Stimulated activated naive CD8-positive, alpha-beta T cell treated with anti-CD3 and anti-CD28 coated beads, Interleukin-15, amount 100 ng/mL, for 72 hours (primary cell): ENCODE measurements at regions not wholly inside any gene's neighbourhood (a gene's known extent, or its start where the extent isn't known, plus 50 kb on each side); places are given as distances from the start of the nearest gene placed in this dataset.

Source experiments
- ATAC-seq: fragments of 150-1000 bp; cut with Tn5 transposase; 2 replicates; pipeline ENCODE4 v1.10.0; 2021; ENCODE audit warnings: mild to moderate bottlenecking, moderate library complexity
- DNase-seq, 2 donors: peaks; one replicate each; pipeline ENCODE4 v3.0.0; 2021 to 2022
- H3K27ac Mint-ChIP-seq, 2 donors: one replicate each; pipeline ENCODE4 v1.8.0; 2022; ENCODE audit warnings: mild to moderate bottlenecking in 2 of 2, mixed read lengths in 2 of 2, moderate library complexity in 2 of 2
- H3K27me3 Mint-ChIP-seq: one replicate; pipeline ENCODE4 v1.8.0; 2022; ENCODE audit warnings: mixed read lengths
- H3K4me1 Mint-ChIP-seq: one replicate; pipeline ENCODE4 v1.8.0; 2022; ENCODE audit warnings: mild to moderate bottlenecking, mixed read lengths
- H3K4me3 Mint-ChIP-seq, 2 donors: one replicate each; pipeline ENCODE4 v1.8.0; 2022; ENCODE audit warnings: mild to moderate bottlenecking in 2 of 2, mixed read lengths in 2 of 2, moderate library complexity in 1 of 2
- H3K9me3 Mint-ChIP-seq, 2 donors: one replicate each; pipeline ENCODE4 v1.8.0; 2022; ENCODE audit warnings: mixed read lengths in 2 of 2

GRCh38 chr12:16681196-16681595 is 75.2 kb upstream of the LMO3 start:
- Mint-ChIP-seq H3K27ac (no peak overlapping the region), H3K27me3 (no peaks in the 10 kb centered on the region), H3K4me3 (no peak overlapping the region), H3K9me3 (peaks cover 0 to 17% of the 10 kb centered on the region in 2 donors), H3K4me1 (no peaks in the 10 kb centered on the region)
- DNase-seq (no peak), ATAC-seq (no peak)

DNA sequence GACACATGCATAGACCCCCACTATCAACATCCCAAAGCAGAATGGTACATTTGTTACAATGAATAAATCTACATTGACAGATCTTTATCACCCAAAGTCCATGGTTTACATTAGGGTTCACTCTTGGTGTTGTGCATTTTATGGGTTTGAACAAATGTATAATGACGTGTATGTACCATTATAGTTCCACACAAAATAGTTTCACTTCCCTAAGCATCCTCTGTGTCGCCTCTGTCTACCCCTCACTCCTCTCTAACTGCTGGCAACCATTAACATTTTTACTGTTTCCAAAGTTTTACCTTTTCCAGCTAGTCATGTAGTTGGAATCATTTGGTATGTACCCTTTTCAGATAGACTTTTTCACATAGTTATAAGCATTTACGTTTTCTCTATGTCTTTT is 69.5 kb upstream of the LMO3 start:
- no peak overlapping the region for H3K27ac Mint-ChIP-seq
- ATAC-seq = no peak

GRCh38 chr12:16674885-16675284 is 68.9 kb upstream of the LMO3 start:
- Mint-ChIP-seq H3K4me1 (no peaks in the 10 kb centered on the region), H3K9me3 (peaks cover 0 to 10% of the 10 kb centered on the region in 2 donors), H3K4me3 (no peak overlapping the region), H3K27ac (no peak overlapping the region), H3K27me3 (no peaks in the 10 kb centered on the region)
- no peak for ATAC-seq
- DNase-seq = no peak

More for the DNA sequence above, 69.5 kb upstream of the LMO3 start:
- no peak overlapping the region for H3K4me3 Mint-ChIP-seq
- no peaks in the 10 kb centered on the region for H3K4me1 Mint-ChIP-seq
- H3K9me3 Mint-ChIP-seq = peaks cover 0 to 10% of the 10 kb centered on the region in 2 donors
- H3K27me3 Mint-ChIP-seq = no peaks in the 10 kb centered on the region
- no peak for DNase-seq

DNA sequence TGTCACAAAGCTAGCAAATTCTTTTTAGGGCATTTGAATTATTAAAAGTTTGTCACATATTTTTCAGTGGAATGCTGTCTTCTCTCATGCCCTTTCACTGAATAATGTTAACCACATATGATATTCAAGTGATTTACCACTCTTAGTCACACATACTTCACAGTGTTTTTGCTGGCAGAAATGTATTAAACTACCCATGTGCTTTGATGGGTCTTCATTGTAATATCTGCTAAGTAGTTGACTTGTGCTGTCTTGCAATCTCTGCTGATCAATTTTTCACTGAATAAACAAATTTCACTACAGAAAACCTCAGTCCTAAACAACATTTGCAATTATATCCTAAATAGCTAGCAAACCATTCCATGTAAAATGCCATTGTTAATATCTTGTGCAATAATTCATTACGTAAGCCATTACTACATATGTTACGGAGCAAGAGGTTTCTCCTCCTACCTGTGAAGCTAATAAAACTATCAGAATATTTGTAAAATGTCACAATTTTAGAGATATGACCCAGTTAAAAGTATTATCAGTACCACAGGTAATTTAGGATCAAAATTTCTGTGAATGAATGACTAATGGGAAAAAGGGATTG is 64.6 kb upstream of the LMO3 start:
- Mint-ChIP-seq H3K27ac (no peak overlapping the region), H3K4me3 (no peak overlapping the region), H3K27me3 (no peaks in the 10 kb centered on the region), H3K4me1 (no peaks in the 10 kb centered on the region), H3K9me3 (peaks cover 0 to 4% of the 10 kb centered on the region in 2 donors)
- no peak for ATAC-seq
- no peak for DNase-seq

GRCh38 chr12:16669756-16670155 is 63.8 kb upstream of the LMO3 start:
- H3K27ac Mint-ChIP-seq = no peak overlapping the region
- H3K9me3 Mint-ChIP-seq = peaks cover 0 to 2% of the 10 kb centered on the region in 2 donors
- H3K4me1 Mint-ChIP-seq = no peaks in the 10 kb centered on the region
- no peak for DNase-seq
- H3K27me3 Mint-ChIP-seq = no peaks in the 10 kb centered on the region
- no peak overlapping the region for H3K4me3 Mint-ChIP-seq
- no peak for ATAC-seq

DNA sequence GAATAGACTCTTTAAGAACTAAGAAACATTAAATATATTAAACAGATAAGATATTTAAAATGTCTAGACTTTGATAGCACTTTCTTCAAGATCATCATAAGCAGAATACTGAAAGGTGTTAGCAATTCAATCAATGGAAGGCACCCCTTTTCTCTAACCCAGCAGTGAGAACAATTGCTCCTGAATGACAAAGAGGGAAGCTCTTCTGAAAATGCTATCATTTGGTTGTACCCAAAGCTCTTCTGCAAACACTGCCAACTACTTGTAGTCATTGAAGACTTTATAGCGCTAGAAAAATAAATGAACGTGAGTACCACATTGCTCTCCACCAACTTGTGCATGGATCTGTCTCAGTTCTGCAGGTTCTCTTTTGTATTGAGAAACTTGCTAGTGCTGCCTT is 62.2 kb upstream of the LMO3 start:
- Mint-ChIP-seq H3K27ac (no peak overlapping the region), H3K27me3 (no peaks in the 10 kb centered on the region), H3K9me3 (peaks cover 0 to 8% of the 10 kb centered on the region in 2 donors), H3K4me3 (no peak overlapping the region), H3K4me1 (no peaks in the 10 kb centered on the region)
- no peak for ATAC-seq
- no peak for DNase-seq

DNA sequence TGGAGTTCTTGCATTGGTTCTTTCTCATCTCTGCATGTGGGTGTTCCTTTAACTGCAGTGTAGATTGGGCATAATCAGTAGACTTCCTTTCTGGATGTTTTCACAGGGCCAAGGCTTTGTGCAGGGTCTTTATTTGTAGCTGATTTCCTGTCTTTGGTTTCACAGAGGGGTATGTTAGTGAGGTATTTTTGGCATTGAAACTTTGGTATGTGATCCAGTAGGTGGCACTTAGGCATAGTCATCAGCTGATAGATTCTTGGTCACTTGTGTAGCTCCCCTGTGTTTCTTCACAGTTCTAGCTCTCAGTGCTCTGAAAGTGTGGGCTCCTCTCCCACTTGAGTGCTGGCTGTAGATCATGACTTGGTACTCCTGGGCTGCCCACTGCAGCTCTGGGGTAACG is 52.7 kb upstream of the LMO3 start:
- Mint-ChIP-seq H3K4me3 (no peak overlapping the region), H3K4me1 (no peaks in the 10 kb centered on the region), H3K27ac (no peak overlapping the region), H3K27me3 (no peaks in the 10 kb centered on the region), H3K9me3 (peaks cover 30 to 35% of the 10 kb centered on the region in 2 donors)
- DNase-seq = no peak
- no peak for ATAC-seq
